ENCODE measurements at regions not wholly inside any gene's neighbourhood (a gene's known extent, or its start where the extent isn't known, plus 50 kb on each side); places are given as distances from the start of the nearest gene placed in this dataset.

DNA sequence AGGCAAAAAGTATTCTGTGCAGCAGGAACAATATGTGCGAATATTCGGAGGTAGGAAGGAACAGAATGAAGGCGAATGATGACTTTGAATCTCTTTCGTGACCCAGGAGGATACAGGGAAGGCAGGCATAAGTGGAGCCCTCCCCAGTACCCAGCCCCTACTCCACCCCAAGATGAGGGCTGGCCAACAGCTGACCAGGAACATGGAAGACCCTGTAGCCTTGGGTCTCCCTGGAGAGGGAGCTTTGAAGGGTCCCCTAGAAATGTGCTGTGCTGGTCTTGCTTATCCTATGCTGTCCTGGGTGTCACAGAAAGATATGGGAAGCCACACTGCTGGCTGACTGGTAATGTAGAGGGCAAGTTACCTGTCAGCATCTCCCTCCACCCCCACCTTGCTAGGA, 113.7 kb upstream of the NCAM1 start:
- no peak for FAIRE-seq
- TF ChIP-seq, protein P1, sequence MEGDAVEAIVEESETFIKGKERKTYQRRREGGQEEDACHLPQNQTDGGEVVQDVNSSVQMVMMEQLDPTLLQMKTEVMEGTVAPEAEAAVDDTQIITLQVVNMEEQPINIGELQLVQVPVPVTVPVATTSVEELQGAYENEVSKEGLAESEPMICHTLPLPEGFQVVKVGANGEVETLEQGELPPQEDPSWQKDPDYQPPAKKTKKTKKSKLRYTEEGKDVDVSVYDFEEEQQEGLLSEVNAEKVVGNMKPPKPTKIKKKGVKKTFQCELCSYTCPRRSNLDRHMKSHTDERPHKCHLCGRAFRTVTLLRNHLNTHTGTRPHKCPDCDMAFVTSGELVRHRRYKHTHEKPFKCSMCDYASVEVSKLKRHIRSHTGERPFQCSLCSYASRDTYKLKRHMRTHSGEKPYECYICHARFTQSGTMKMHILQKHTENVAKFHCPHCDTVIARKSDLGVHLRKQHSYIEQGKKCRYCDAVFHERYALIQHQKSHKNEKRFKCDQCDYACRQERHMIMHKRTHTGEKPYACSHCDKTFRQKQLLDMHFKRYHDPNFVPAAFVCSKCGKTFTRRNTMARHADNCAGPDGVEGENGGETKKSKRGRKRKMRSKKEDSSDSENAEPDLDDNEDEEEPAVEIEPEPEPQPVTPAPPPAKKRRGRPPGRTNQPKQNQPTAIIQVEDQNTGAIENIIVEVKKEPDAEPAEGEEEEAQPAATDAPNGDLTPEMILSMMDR (IDR thresholded peaks at IDR 0.05; ENCODE audit: insufficient read depth, missing control alignments): no peak

DNA sequence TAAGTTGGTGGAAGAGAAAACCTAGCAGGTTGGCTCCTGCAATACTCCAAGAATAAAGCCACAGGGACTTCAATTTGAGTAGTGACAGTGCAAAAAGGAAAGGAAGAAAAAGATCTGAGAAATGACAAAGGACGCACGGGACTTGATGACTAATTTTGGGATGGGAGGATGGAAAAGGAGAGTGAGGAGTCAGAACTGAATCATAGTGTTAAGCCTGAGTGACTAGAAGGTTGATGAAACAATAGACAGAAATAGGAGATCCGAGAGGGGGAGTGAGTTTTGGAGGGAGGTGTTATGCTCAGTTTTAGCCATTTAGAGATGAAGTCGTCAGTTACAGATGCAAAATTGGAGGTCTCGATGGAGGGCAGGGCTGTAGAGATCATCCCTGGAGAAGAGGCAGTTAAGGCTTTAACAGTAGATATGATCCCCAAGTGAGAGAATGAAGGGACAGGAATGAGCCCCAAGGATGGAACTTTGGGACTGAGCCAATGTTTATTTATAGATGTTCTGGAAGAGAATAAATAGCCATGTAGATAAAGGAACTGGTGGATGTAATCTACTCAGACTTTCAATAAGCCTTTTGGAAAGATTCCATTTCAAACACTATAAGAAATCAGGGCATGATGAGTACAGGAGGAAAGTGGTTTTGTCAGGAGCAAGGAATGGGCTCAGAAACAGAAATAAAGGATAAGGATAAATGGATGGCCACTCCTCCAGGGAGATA, 108.9 kb upstream of the NCAM1 start:
- TF ChIP-seq, protein P1 (IDR thresholded peaks at IDR 0.05; ENCODE audit: insufficient read depth, missing control alignments): no peak
- DNase-seq (ENCODE audit: insufficient read length, low spot score): no peak

More for the DNA sequence above, 113.7 kb upstream of the NCAM1 start:
- DNase-seq (ENCODE audit: insufficient read length, low spot score): no peak

DNA sequence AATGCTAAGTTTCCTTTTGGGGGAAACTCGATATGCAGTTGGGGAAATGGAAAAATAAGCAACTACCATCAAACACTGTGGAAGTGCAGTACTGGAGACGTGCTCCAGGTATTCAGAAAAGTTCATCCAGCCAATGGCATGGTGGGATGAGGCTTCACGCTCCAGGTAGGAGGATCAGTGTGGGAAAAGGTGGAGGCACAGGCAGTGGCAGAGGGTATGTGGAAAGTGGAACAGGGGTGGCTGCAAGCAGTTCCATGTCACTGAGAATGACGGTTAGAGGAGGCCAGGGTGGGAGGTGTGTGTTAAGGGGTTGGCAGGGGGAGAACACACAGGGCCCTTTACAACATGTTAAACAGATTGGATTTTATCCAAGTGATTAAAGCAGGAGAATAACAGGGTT, 105.1 kb upstream of the NCAM1 start:
- TF ChIP-seq, protein P1 (IDR thresholded peaks at IDR 0.05; ENCODE audit: insufficient read depth, missing control alignments): no peak
- no peak for FAIRE-seq

More for the DNA sequence above, 108.9 kb upstream of the NCAM1 start:
- no peak for FAIRE-seq

DNA sequence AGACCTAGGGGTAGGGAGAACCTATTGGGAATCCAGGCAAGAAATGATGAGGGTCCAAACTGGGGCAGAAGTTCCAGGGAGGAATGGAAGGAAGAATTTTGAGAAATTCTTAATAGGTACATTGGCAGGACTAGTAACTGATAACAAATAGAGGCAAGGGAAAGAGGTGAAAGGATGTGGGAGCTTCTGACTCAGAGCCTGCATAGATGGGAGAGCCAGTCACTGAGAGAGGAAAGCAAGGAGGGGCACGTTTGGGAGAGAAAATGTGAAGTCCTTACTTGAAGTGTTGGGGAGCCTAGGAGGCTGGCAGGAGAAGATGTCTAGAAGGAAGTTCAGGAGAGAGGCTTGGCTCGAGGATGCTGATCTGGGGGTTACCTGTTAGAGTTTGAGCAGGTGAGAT, 104.6 kb upstream of the NCAM1 start:
- TF ChIP-seq, protein P1 (IDR thresholded peaks at IDR 0.05; ENCODE audit: insufficient read depth, missing control alignments): no peak
- FAIRE-seq: no peak
- no peak for DNase-seq (ENCODE audit: insufficient read length, low spot score)

More for the DNA sequence above, 105.1 kb upstream of the NCAM1 start:
- DNase-seq (ENCODE audit: insufficient read length, low spot score): no peak

DNA sequence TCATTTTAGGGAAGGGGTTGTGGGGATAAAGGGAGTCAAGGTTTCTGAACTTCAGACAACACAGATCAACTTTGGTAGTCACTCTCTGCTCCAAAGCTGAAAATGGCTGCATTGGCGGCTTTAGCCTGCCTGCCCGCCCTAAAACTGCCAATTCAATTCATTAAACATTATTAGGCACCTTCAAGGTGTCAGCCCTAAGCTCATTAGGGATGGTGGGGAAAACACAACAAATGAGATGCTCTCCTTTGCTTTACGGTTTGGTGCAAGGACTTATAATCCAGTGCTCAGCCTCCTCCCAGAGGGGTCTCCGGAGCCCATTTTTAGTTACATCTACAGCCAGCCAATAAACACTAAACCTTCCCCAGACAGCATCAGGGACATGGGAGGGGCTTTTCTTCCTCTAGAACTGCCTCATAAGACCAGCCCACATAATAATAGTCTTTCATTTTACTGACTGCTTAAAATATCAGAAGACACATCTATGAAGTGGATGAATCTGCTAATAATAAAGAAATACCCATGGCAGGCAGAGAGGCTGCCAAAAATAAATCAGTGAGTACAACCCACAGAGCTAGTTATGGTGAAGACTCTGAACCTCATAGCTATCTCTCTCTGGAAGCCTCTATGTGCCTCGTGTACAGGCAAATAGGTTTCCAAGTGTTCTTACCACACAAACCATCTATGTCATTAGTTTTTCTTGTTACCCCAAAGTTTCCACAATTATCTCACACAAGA, 102.8 kb upstream of the NCAM1 start:
- FAIRE-seq (no peak), DNase-seq (ENCODE audit: insufficient read length, low spot score) (no peak)
- TF ChIP-seq, protein P1 (IDR thresholded peaks at IDR 0.05; ENCODE audit: insufficient read depth, missing control alignments): no peak

DNA sequence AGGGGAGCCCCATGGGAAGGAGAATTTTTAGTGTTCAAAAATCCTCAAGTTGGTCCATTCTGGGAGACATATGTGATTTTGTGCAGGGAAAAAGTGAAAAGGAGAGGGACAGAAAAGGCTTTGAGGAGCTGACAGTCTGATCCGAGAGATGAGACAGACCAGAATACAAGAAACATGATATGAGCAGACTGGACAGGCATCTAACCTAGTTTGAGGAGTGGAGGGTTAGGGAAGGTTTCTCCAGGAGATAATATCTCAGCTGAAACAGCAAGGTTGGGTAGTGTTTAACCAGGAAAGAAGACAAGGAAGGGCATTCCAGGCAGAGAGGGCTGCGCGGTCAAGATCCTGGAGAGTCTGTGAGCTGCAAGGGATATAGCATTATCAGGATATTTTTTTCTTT, 101.4 kb upstream of the NCAM1 start:
- FAIRE-seq (no peak), DNase-seq (ENCODE audit: insufficient read length, low spot score) (no peak)
- TF ChIP-seq, protein P1 (IDR thresholded peaks at IDR 0.05; ENCODE audit: insufficient read depth, missing control alignments): no peak

DNA sequence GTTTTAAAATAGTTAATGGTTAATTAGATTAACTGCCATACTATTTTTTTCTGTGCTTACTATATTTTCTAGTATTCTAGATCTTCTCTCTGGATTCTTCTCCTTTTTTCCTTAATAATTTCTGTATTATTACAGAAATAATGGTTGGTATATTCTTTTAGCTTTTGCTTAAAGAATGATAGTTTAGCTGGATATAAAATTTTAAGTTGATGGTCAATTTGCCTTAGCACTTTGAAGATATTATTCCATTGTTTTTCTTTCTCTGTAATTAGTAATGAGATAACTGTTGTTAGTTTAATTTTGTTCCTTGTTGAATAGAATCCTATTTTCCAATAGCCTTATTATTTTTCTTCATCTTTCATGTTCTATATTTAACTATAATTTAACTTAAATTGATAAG, 99.9 kb upstream of the NCAM1 start:
- FAIRE-seq (no peak), DNase-seq (ENCODE audit: insufficient read length, low spot score) (no peak)
- TF ChIP-seq, protein P1 (IDR thresholded peaks at IDR 0.05; ENCODE audit: insufficient read depth, missing control alignments): no peak

Data from D721Med (cell line).